H1 (cell line): ENCODE measurements at regions not wholly inside any gene's neighbourhood (a gene's known extent, or its start where the extent isn't known, plus 50 kb on each side); places are given as distances from the start of the nearest gene placed in this dataset.

Experiments
- CREB1 ChIP-seq: IDR thresholded peaks from 2 replicates; pipeline ENCODE4 v1.6.1; 2012; ENCODE audit warnings: inconsistent platforms
- EZH2 ChIP-seq: fragments of 200-600 bp; sonication (generic); IDR thresholded peaks from 2 replicates; pipeline ENCODE4 v1.7.1; 2012; ENCODE audit warnings: low read depth, mild to moderate bottlenecking, moderate library complexity, low read length, inconsistent platforms; ENCODE audit not compliant: severe bottlenecking
- MAX ChIP-seq: IDR thresholded peaks from 2 replicates; pipeline ENCODE4 v1.6.1; 2012; ENCODE audit warnings: inconsistent platforms
- POLR2A ChIP-seq, 2 experiments: IDR thresholded peaks; 1 replicate in 1 of 2; 2 replicates in 1 of 2; pipeline ENCODE4 v1.6.1; 2011; ENCODE audit warnings: low read depth in 2 of 2, low read length in 2 of 2, mild to moderate bottlenecking in 2 of 2; ENCODE audit errors: control extremely low read depth in 1 of 2
- POLR2AphosphoS5 ChIP-seq: IDR thresholded peaks from 2 replicates; pipeline ENCODE4 v1.6.1; 2011; ENCODE audit warnings: low read depth, low read length
- RXRA ChIP-seq: IDR thresholded peaks from 2 replicates; pipeline ENCODE4 v1.6.1; 2011; ENCODE audit warnings: low read depth, mild to moderate bottlenecking, low read length, moderate library complexity; ENCODE audit not compliant: insufficient read depth
- SIN3A ChIP-seq, 2 experiments: IDR thresholded peaks in 1 of 2; conservative IDR thresholded peaks in 1 of 2; 2 replicates each; pipeline ENCODE4 v1.6.1; 2011 to 2012; ENCODE audit warnings: low read length in 2 of 2, improper control_type of control experiment in 1 of 2, low read depth in 1 of 2, mild to moderate bottlenecking in 1 of 2
- SRF ChIP-seq: IDR thresholded peaks from 2 replicates; pipeline ENCODE4 v1.6.1; 2011; ENCODE audit warnings: mild to moderate bottlenecking, low read depth, low read length, moderate library complexity
- YY1 ChIP-seq: IDR thresholded peaks from 2 replicates; pipeline ENCODE4 v1.6.1; 2011; ENCODE audit warnings: low read depth, mild to moderate bottlenecking, low read length
- TF ChIP-seq, protein P1 (sequence below), 3 experiments: IDR thresholded peaks; 1 replicate in 2 of 3; 2 replicates in 1 of 3; pipeline versions ENCODE4 v1.5.1 to v1.6.1; 2011; ENCODE audit warnings: low read length in 3 of 3, mild to moderate bottlenecking in 3 of 3, inconsistent platforms in 2 of 3, low read depth in 1 of 3, moderate library complexity in 1 of 3; ENCODE audit not compliant: insufficient read depth in 1 of 3; ENCODE audit errors: control extremely low read depth in 1 of 3

DNA sequence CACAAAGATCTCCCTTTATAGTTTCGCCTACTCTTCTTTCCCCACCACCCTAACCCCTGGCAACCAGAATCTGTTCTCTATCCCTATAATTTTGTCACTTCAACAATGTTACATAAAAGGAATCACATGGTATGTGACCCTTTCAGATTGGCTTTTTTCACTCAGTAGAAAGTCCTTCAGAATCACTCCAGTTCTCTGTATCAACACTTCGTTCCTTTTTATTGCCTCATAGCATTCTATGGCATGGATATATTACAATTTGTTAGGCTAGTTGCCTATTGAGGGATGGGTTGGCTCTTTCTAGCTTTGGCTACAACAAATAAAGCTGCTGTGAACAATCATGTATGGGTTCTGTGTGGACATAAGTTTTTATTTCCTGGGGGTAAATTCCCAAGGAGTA lies 163.1 kb downstream of the RPIA start:
- no peak for TF ChIP-seq MAX
- TF ChIP-seq, protein P1, sequence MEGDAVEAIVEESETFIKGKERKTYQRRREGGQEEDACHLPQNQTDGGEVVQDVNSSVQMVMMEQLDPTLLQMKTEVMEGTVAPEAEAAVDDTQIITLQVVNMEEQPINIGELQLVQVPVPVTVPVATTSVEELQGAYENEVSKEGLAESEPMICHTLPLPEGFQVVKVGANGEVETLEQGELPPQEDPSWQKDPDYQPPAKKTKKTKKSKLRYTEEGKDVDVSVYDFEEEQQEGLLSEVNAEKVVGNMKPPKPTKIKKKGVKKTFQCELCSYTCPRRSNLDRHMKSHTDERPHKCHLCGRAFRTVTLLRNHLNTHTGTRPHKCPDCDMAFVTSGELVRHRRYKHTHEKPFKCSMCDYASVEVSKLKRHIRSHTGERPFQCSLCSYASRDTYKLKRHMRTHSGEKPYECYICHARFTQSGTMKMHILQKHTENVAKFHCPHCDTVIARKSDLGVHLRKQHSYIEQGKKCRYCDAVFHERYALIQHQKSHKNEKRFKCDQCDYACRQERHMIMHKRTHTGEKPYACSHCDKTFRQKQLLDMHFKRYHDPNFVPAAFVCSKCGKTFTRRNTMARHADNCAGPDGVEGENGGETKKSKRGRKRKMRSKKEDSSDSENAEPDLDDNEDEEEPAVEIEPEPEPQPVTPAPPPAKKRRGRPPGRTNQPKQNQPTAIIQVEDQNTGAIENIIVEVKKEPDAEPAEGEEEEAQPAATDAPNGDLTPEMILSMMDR (IDR thresholded peaks at IDR 0.05; ENCODE audit: control extremely low read depth in 1 of 3, insufficient read depth in 1 of 3, low read depth in 1 of 3, low read length in 3 of 3): no peak
- TF ChIP-seq POLR2AphosphoS5: no peak
- no peak for TF ChIP-seq YY1
- TF ChIP-seq SRF: no peak
- no peak for TF ChIP-seq CREB1
- no peak for TF ChIP-seq POLR2A (IDR thresholded peaks at IDR 0.05; ENCODE audit: control extremely low read depth in 1 of 2, low read depth in 2 of 2, low read length in 2 of 2)
- no peak for TF ChIP-seq EZH2
- no peak for TF ChIP-seq SIN3A (conservative IDR thresholded peaks at IDR 0.05 in 1 of 2, IDR thresholded peaks at IDR 0.05 in 1 of 2; ENCODE audit: low read depth in 1 of 2, low read length in 2 of 2)
- TF ChIP-seq RXRA: no peak
